ENCODE measurements at regions not wholly inside any gene's neighbourhood (a gene's known extent, or its start where the extent isn't known, plus 50 kb on each side); places are given as distances from the start of the nearest gene placed in this dataset.
A peak's percentile ranks its signal among the peaks of the same experiment; 100 is the strongest.

DNA sequence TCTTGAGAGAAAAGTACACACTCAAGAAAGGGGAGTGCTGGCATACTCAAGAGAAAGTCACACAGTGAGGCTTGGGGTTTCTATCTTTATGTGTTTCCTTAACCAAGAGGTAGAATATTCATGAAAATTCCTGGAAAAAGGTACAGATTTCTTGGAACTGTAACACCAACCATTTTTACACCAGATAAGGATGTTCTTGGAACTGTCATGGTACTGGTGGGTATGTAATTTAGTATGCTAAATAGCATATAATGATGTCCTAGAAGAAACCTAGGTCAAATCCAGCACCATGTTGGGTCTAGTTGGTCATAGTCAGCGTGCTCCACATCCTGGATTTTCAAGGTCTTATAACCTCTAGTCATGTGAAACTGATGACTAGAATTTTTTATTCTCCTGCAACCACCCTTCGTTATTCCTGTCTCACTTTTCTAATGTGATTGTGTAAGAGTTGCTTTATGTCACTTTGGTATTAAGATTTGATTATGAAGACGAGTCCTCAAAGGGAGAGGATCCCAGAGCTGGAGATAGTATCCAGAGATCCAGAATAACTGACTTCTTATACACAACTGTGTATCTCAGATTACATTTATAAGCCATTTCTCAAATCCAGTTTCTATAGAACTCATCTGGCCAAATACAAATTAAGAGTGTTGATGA, 510.1 kb downstream of the TMTC2 start:
- BruUV-seq (replicated peaks) = no TSS peak
- no peak overlapping the region for H3K27ac Mint-ChIP-seq (ENCODE audit: low read depth, unreplicated experiment)
- POLR2A ChIA-PET = no interaction called here

DNA sequence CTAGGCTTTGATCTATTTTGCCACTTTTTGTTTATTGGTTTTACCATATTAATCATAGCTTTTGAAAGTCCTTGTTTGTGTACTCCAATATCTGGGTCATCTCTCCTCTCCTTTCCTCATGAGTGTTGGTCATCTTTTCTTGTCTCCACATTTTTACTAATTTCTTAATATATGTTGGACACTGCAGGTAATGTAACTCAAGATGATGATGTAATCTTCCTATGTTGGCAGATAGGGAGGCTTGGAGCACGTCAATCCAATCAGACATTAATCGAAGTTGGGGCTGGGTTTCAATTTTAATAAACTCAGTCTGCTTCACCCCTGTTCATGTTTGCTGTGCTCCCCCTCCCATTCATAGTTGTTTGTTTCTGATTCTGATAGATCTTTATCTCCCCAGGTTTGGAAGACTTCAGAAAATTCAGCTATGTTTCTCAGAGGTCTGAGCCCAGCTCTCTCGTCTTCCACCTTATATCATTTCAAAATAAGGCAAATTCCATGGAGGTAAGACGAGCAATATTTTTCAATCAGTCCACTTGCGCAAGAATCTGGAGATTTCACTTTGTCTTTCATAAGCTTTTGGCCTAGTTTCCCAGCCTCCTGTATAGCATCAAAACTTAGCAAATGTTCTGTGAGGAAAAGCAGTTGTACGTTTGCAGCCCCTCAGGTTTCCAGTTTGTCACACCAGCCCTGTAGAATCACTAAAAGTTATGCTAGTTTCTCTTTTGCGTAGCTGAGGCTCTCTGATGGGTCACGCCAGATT, 504.1 kb downstream of the TMTC2 start:
- ChIA-PET POLR2A (no interaction called here), CTCF (no interaction called here)
- no peaks in the 10 kb centered on the region for H3K4me1 Mint-ChIP-seq (ENCODE audit: insufficient read depth, unreplicated experiment)
- H3K27me3 Mint-ChIP-seq (ENCODE audit: insufficient read depth, unreplicated experiment) = no peaks in the 10 kb centered on the region
- no peaks in the 10 kb centered on the region for H3K36me3 Mint-ChIP-seq (ENCODE audit: insufficient read depth, unreplicated experiment)
- no peak overlapping the region for H3K4me3 Mint-ChIP-seq (ENCODE audit: unreplicated experiment)
- intact Hi-C loops (cut with micrococcal nuclease) = no loop called here
- no peaks in the 10 kb centered on the region for H3K9me3 Mint-ChIP-seq (ENCODE audit: unreplicated experiment)
- peak; percentile 4 for DNase-seq (ENCODE audit: unreplicated experiment)
- TF ChIP-seq, protein P1, sequence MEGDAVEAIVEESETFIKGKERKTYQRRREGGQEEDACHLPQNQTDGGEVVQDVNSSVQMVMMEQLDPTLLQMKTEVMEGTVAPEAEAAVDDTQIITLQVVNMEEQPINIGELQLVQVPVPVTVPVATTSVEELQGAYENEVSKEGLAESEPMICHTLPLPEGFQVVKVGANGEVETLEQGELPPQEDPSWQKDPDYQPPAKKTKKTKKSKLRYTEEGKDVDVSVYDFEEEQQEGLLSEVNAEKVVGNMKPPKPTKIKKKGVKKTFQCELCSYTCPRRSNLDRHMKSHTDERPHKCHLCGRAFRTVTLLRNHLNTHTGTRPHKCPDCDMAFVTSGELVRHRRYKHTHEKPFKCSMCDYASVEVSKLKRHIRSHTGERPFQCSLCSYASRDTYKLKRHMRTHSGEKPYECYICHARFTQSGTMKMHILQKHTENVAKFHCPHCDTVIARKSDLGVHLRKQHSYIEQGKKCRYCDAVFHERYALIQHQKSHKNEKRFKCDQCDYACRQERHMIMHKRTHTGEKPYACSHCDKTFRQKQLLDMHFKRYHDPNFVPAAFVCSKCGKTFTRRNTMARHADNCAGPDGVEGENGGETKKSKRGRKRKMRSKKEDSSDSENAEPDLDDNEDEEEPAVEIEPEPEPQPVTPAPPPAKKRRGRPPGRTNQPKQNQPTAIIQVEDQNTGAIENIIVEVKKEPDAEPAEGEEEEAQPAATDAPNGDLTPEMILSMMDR (IDR thresholded peaks at IDR 0.05; ENCODE audit: unreplicated experiment) = no peak
- no peak overlapping the region for H3K27ac Mint-ChIP-seq (ENCODE audit: low read depth, unreplicated experiment)
- BruUV-seq (replicated peaks) = no TSS peak

More for the DNA sequence above, 510.1 kb downstream of the TMTC2 start:
- CTCF ChIA-PET = no interaction called here
- Mint-ChIP-seq H3K4me3 (ENCODE audit: unreplicated experiment) (no peak overlapping the region), H3K9me3 (ENCODE audit: unreplicated experiment) (peaks cover 7% of the 10 kb centered on the region), H3K4me1 (ENCODE audit: insufficient read depth, unreplicated experiment) (no peaks in the 10 kb centered on the region), H3K27me3 (ENCODE audit: insufficient read depth, unreplicated experiment) (no peaks in the 10 kb centered on the region), H3K36me3 (ENCODE audit: insufficient read depth, unreplicated experiment) (no peaks in the 10 kb centered on the region)
- intact Hi-C loops (cut with micrococcal nuclease) = no loop called here
- TF ChIP-seq, protein P1 (IDR thresholded peaks at IDR 0.05; ENCODE audit: unreplicated experiment) = no peak
- DNase-seq (ENCODE audit: unreplicated experiment) = no peak

DNA sequence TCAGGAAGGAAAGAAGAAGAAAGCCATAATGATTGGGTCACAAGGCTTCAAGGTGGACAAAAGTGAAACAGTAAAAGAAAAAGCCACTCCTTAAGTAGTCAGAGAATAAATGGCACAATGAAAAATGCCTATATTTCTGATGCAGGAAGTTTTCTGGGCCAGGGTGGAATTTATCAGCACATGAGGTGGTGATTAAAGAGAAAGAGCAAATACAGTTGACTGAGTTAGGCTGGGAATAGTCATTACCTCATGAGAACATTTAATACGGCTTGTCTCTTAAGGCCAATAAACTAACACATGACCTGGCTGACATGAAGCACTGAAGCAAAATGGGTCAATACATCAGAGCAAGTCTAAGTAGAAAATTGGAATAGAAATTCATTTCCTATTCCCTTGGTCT, 499.7 kb downstream of the TMTC2 start:
- H3K4me1 Mint-ChIP-seq (ENCODE audit: insufficient read depth, unreplicated experiment) = no peaks in the 10 kb centered on the region
- CTCF ChIA-PET = no interaction called here
- POLR2A ChIA-PET = no interaction called here
- no peak overlapping the region for H3K4me3 Mint-ChIP-seq (ENCODE audit: unreplicated experiment)
- intact Hi-C loops (cut with micrococcal nuclease) = no loop called here
- TF ChIP-seq, protein P1 (IDR thresholded peaks at IDR 0.05; ENCODE audit: unreplicated experiment) = no peak
- no TSS peak for BruUV-seq (replicated peaks)
- H3K27me3 Mint-ChIP-seq (ENCODE audit: insufficient read depth, unreplicated experiment) = no peaks in the 10 kb centered on the region
- DNase-seq (ENCODE audit: unreplicated experiment) = no peak
- no peak overlapping the region for H3K27ac Mint-ChIP-seq (ENCODE audit: low read depth, unreplicated experiment)
- no peaks in the 10 kb centered on the region for H3K9me3 Mint-ChIP-seq (ENCODE audit: unreplicated experiment)
- no peaks in the 10 kb centered on the region for H3K36me3 Mint-ChIP-seq (ENCODE audit: insufficient read depth, unreplicated experiment)

DNA sequence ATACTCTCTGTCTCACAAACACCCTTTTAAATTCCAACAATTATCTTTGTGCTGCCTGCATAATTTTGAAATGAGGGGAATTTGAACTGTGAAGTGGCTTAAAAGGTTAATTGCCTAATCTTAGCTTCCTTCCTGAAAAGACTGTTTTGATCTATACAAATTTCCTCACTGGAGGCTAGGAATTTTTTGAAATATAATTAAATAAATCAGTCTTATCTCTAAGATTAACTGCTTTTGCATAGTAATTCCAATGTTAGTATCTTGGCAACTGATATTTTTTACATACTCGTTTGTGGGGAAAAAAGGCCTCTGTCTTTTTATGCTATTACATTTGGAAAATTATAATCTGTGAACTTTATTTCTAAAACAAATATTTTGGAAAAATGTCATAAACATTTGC, 498.5 kb downstream of the TMTC2 start:
- BruUV-seq (replicated peaks) = no TSS peak
- H3K9me3 Mint-ChIP-seq (ENCODE audit: unreplicated experiment) = no peaks in the 10 kb centered on the region
- H3K27me3 Mint-ChIP-seq (ENCODE audit: insufficient read depth, unreplicated experiment) = no peaks in the 10 kb centered on the region
- no peak for DNase-seq (ENCODE audit: unreplicated experiment)
- no peak overlapping the region for H3K27ac Mint-ChIP-seq (ENCODE audit: low read depth, unreplicated experiment)
- intact Hi-C loops (cut with micrococcal nuclease) = no loop called here
- H3K4me1 Mint-ChIP-seq (ENCODE audit: insufficient read depth, unreplicated experiment) = no peaks in the 10 kb centered on the region
- H3K4me3 Mint-ChIP-seq (ENCODE audit: unreplicated experiment) = no peak overlapping the region
- TF ChIP-seq, protein P1 (IDR thresholded peaks at IDR 0.05; ENCODE audit: unreplicated experiment) = no peak
- CTCF ChIA-PET = interaction anchor here (0.5 kb wide), 1 partner anchor 73 kb away, joined by 3 read pairs; no protein-coding TSS in a partner anchor
- POLR2A ChIA-PET = no interaction called here
- no peaks in the 10 kb centered on the region for H3K36me3 Mint-ChIP-seq (ENCODE audit: insufficient read depth, unreplicated experiment)

Measured in MCF 10A (cell line).